ENCODE measurements at regions not wholly inside any gene's neighbourhood (a gene's known extent, or its start where the extent isn't known, plus 50 kb on each side); places are given as distances from the start of the nearest gene placed in this dataset.

DNA sequence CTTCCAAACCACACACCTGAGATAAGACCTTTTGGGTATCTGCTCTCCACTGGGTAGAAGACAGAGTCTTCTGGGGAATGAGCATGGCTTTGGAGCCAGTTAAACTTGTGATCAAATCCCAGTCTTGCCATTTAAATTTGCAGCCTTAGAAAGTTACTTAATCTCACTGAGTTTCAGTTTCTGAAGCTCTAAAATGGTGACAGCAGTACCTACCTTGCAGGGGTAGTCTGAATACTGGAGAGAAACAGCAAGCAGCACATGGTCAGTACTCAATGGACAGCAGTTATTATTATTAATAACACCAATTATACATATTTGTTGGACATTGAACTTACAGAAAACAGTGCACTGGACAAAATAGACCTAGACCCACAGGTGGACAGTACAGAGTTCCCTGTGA, 260.9 kb downstream of the MAN2A1 start:
- no peaks in the 10 kb centered on the region for H3K4me1 Mint-ChIP-seq (ENCODE audit: low read depth)
- no peak for DNase-seq
- no peak overlapping the region for H3K27ac Mint-ChIP-seq
- TF ChIP-seq, protein P1, sequence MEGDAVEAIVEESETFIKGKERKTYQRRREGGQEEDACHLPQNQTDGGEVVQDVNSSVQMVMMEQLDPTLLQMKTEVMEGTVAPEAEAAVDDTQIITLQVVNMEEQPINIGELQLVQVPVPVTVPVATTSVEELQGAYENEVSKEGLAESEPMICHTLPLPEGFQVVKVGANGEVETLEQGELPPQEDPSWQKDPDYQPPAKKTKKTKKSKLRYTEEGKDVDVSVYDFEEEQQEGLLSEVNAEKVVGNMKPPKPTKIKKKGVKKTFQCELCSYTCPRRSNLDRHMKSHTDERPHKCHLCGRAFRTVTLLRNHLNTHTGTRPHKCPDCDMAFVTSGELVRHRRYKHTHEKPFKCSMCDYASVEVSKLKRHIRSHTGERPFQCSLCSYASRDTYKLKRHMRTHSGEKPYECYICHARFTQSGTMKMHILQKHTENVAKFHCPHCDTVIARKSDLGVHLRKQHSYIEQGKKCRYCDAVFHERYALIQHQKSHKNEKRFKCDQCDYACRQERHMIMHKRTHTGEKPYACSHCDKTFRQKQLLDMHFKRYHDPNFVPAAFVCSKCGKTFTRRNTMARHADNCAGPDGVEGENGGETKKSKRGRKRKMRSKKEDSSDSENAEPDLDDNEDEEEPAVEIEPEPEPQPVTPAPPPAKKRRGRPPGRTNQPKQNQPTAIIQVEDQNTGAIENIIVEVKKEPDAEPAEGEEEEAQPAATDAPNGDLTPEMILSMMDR (IDR thresholded peaks at IDR 0.05), result no peak
- H3K27me3 Mint-ChIP-seq (ENCODE audit: insufficient read depth), result peaks cover 7% of the 10 kb centered on the region
- no peak overlapping the region for H3K4me3 Mint-ChIP-seq
- no peaks in the 10 kb centered on the region for H3K36me3 Mint-ChIP-seq (ENCODE audit: low read depth)
- no peaks in the 10 kb centered on the region for H3K9me3 Mint-ChIP-seq

DNA sequence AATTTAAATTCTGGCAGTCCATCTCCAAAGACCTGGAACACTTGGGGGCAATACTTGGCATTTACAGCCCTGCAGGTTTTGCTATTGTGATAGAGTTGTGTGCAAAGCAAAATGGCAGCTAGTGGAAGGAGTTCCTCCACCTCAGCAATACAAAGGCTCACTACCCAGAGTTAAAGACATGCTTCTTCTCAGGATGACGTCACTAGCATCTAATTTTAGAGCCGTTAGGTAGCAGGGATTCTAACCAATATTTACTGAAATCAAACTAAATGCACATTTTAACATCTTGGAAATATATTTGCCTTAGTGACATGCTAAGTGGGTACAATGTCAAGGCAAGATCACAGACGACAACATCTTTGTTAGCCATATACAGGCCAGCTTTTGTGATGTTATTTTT, 261.6 kb downstream of the MAN2A1 start:
- Mint-ChIP-seq H3K4me1 (ENCODE audit: low read depth) (no peaks in the 10 kb centered on the region), H3K36me3 (ENCODE audit: low read depth) (no peaks in the 10 kb centered on the region), H3K27me3 (ENCODE audit: insufficient read depth) (peaks cover 5% of the 10 kb centered on the region)

DNA sequence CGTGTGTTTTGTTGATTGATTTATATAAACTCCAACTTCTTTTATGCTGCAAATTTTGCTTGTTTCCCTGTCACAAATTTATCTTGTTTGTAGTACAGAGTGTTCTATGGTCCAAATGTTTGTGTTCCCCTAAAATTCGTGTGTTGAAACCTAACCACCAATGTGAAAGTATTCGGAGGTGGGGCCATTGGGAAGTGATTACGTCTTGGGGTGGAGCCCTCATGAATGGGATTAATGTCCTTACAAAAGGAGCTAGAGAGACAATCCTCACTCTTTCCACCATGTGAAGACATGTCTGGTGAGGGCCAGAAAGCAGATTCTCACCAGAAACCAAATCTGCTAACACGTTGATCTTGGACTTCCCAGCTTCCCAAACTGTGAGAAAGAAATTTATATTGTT, 262.0 kb downstream of the MAN2A1 start:
- H3K27ac Mint-ChIP-seq, result no peak overlapping the region
- TF ChIP-seq, protein P1 (IDR thresholded peaks at IDR 0.05), result no peak
- no peaks in the 10 kb centered on the region for H3K9me3 Mint-ChIP-seq
- peaks cover 3% of the 10 kb centered on the region; the same call in 1 of the 2 replicates for H3K27me3 Mint-ChIP-seq (ENCODE audit: insufficient read depth)
- DNase-seq, result no peak
- no peaks in the 10 kb centered on the region for H3K36me3 Mint-ChIP-seq (ENCODE audit: low read depth)
- H3K4me3 Mint-ChIP-seq, result no peak overlapping the region
- no peaks in the 10 kb centered on the region for H3K4me1 Mint-ChIP-seq (ENCODE audit: low read depth)

More for the DNA sequence above, 261.6 kb downstream of the MAN2A1 start:
- Mint-ChIP-seq H3K4me3 (no peak overlapping the region), H3K27ac (no peak overlapping the region), H3K9me3 (no peaks in the 10 kb centered on the region)
- DNase-seq, result no peak
- TF ChIP-seq, protein P1 (IDR thresholded peaks at IDR 0.05), result no peak

DNA sequence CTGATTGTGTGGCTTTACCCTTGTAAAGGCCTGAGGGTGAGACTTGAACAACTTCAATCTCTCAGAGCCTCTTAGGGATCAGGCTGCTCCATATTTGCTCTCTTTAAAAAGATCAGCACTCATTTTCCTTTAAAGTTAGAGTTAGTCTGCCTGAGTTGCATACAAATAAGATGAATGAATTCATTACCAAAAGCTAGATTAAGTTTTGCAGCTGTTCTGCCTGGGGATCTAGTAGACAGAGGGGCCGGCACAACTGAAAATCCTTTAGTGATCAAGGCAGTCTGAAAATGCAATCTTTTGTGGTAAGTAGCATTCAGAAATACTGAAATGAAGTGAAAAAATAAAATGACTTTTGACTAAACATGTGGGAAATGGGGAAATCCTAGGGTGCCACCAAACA, 264.0 kb downstream of the MAN2A1 start:
- Mint-ChIP-seq H3K4me3 (no peak overlapping the region), H3K9me3 (no peaks in the 10 kb centered on the region), H3K27ac (no peak overlapping the region), H3K36me3 (ENCODE audit: low read depth) (no peaks in the 10 kb centered on the region), H3K27me3 (ENCODE audit: insufficient read depth) (peaks cover 3% of the 10 kb centered on the region; the same call in 1 of the 2 replicates), H3K4me1 (ENCODE audit: low read depth) (no peaks in the 10 kb centered on the region)
- no peak for DNase-seq
- TF ChIP-seq, protein P1 (IDR thresholded peaks at IDR 0.05), result no peak

DNA sequence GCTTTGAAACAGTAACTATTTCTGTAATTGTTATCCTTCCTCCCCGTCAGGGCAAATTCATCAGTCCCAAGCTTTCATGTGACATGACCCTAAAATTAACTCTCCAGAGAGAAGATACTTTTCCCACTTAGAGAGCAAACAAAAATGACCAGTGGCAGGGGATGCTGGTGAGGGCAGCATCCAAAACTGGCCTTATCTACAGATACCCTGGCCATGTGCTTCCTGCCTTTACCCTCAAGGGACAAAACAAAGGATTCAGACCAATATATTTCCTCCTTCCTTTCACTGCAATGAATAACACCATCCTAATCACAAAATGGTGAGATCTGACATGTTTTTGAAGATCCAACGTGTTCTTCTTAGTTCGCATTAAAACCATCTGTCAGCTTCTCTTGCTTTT, 267.2 kb downstream of the MAN2A1 start:
- H3K27ac Mint-ChIP-seq, result no peak overlapping the region
- no peaks in the 10 kb centered on the region for H3K4me1 Mint-ChIP-seq (ENCODE audit: low read depth)
- H3K4me3 Mint-ChIP-seq, result no peak overlapping the region
- no peaks in the 10 kb centered on the region for H3K36me3 Mint-ChIP-seq (ENCODE audit: low read depth)
- H3K9me3 Mint-ChIP-seq, result no peaks in the 10 kb centered on the region
- DNase-seq, result no peak
- TF ChIP-seq, protein P1 (IDR thresholded peaks at IDR 0.05), result no peak
- H3K27me3 Mint-ChIP-seq (ENCODE audit: insufficient read depth), result peaks cover 6% of the 10 kb centered on the region; the same call in 1 of the 2 replicates

DNA sequence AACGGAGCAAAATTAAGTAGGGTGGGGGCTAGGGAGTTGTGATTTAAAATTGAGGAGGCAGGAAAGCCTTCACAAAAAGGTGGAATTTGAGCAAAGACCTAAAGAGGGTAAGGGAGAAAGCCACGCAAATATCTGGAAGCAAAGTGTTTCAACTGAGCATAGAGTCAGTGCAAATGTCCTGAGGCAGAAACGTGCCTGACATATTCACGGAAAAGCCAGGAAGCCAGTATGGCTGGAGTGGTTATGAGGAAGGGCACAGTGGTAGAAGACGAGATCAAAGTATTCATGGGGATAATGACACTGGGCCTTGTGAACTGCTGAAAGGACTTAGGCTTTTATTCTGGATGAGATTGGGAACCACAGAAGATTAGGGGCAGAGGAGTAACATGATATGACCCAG, 268.4 kb downstream of the MAN2A1 start:
- Mint-ChIP-seq H3K27me3 (ENCODE audit: insufficient read depth) (peaks cover 6% of the 10 kb centered on the region; the same call in 1 of the 2 replicates), H3K9me3 (no peaks in the 10 kb centered on the region), H3K4me1 (ENCODE audit: low read depth) (no peaks in the 10 kb centered on the region), H3K36me3 (ENCODE audit: low read depth) (no peaks in the 10 kb centered on the region), H3K27ac (no peak overlapping the region), H3K4me3 (no peak overlapping the region)
- TF ChIP-seq, protein P1 (IDR thresholded peaks at IDR 0.05), result no peak
- no peak for DNase-seq

All from HFFc6 (cell line).